WERI-Rb-1 (cell line): ENCODE measurements at regions not wholly inside any gene's neighbourhood (a gene's known extent, or its start where the extent isn't known, plus 50 kb on each side); places are given as distances from the start of the nearest gene placed in this dataset.

Experiments
- DNase-seq: peaks from one replicate; pipeline ENCODE4 v3.0.0-alpha.2; 2020
- H3K27ac ChIP-seq: fragments of 250-450 bp; sonication (Bioruptor Pico); 2 replicates; pipeline ENCODE4 v1.5.1; 2020; ENCODE audit warnings: mild to moderate bottlenecking, moderate library complexity
- H3K27me3 ChIP-seq: fragments of 250-450 bp; sonication (Bioruptor Pico); 2 replicates; pipeline ENCODE4 v1.5.1; 2021; ENCODE audit warnings: mild to moderate bottlenecking, low read depth, moderate library complexity; ENCODE audit not compliant: insufficient read depth, severe bottlenecking
- H3K36me3 ChIP-seq: fragments of 250-450 bp; sonication (Bioruptor Pico); 2 replicates; pipeline ENCODE4 v1.5.1; 2020; ENCODE audit warnings: mild to moderate bottlenecking, moderate library complexity
- H3K4me3 ChIP-seq: 2 replicates; pipeline ENCODE4 v1.5.1; 2011; ENCODE audit warnings: low read depth, mild to moderate bottlenecking, control low read depth, low read length
- H3K9me3 ChIP-seq: fragments of 250-450 bp; sonication (Bioruptor Pico); 2 replicates; pipeline ENCODE4 v1.5.1; 2021; ENCODE audit warnings: mild to moderate bottlenecking, moderate library complexity; ENCODE audit not compliant: severe bottlenecking
- CTCF ChIP-seq: IDR thresholded peaks from 2 replicates; pipeline ENCODE4 v1.5.1; 2011; ENCODE audit warnings: low read depth, mild to moderate bottlenecking, control low read depth, inconsistent platforms, low read length

- H3K27ac ChIP-seq = no peak overlapping the region
- TF ChIP-seq CTCF = no peak
- H3K27me3 ChIP-seq = no peaks in the 10 kb centered on the region
- no peaks in the 10 kb centered on the region for H3K9me3 ChIP-seq
- DNase-seq = no peak
- H3K4me3 ChIP-seq = no peak overlapping the region
- H3K36me3 ChIP-seq = no peaks in the 10 kb centered on the region
Observed at GRCh38 chr12:63396135-63396534, 245.1 kb upstream of the AVPR1A start.

GRCh38 chr12:63394983-63395382 is 244.0 kb upstream of the AVPR1A start:
- no peaks in the 10 kb centered on the region for H3K36me3 ChIP-seq
- H3K27me3 ChIP-seq = no peaks in the 10 kb centered on the region
- no peak for TF ChIP-seq CTCF
- no peak overlapping the region for H3K27ac ChIP-seq
- no peaks in the 10 kb centered on the region for H3K9me3 ChIP-seq
- DNase-seq = no peak
- H3K4me3 ChIP-seq = no peak overlapping the region

GRCh38 chr12:63394349-63394748 is 243.3 kb upstream of the AVPR1A start:
- no peak for DNase-seq
- Histone ChIP-seq H3K9me3 (no peaks in the 10 kb centered on the region), H3K36me3 (no peaks in the 10 kb centered on the region), H3K27me3 (no peaks in the 10 kb centered on the region), H3K27ac (no peak overlapping the region), H3K4me3 (no peak overlapping the region)
- TF ChIP-seq CTCF = no peak

DNA sequence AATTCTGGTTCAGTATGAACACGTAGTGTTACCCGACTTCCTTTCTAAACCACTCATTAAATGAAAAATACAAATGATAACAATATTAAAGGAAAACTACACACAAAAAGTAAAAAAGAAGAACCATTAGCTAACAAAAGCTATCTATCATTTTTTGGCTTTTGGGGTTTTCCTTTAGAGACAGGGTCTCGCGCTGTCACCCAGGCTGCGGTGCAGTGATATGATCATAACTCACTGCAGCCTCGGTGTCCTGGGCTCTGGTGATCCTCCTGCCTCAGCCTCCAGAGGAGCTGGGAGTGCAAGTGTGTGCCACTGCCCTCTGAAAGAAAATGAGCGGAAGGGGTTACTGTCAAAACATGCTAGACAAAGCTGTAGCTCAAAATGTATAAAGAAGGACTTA is 238.2 kb upstream of the AVPR1A start:
- no peak overlapping the region for H3K27ac ChIP-seq
- no peaks in the 10 kb centered on the region for H3K27me3 ChIP-seq
- no peak for TF ChIP-seq CTCF
- no peak overlapping the region for H3K4me3 ChIP-seq
- DNase-seq = no peak
- no peaks in the 10 kb centered on the region for H3K9me3 ChIP-seq
- no peaks in the 10 kb centered on the region for H3K36me3 ChIP-seq

GRCh38 chr12:63387771-63388170 is 236.8 kb upstream of the AVPR1A start:
- no peaks in the 10 kb centered on the region for H3K27me3 ChIP-seq
- no peaks in the 10 kb centered on the region for H3K9me3 ChIP-seq
- no peaks in the 10 kb centered on the region for H3K36me3 ChIP-seq
- no peak for DNase-seq
- H3K4me3 ChIP-seq = no peak overlapping the region
- H3K27ac ChIP-seq = no peak overlapping the region
- no peak for TF ChIP-seq CTCF

- no peak for TF ChIP-seq CTCF
- Histone ChIP-seq H3K27ac (no peak overlapping the region), H3K9me3 (no peaks in the 10 kb centered on the region), H3K27me3 (no peaks in the 10 kb centered on the region), H3K36me3 (no peaks in the 10 kb centered on the region), H3K4me3 (no peak overlapping the region)
- no peak for DNase-seq
Observed at GRCh38 chr12:63382930-63383329, 231.9 kb upstream of the AVPR1A start.
